ENCODE measurements at regions not wholly inside any gene's neighbourhood (a gene's known extent, or its start where the extent isn't known, plus 50 kb on each side); places are given as distances from the start of the nearest gene placed in this dataset.

DNA sequence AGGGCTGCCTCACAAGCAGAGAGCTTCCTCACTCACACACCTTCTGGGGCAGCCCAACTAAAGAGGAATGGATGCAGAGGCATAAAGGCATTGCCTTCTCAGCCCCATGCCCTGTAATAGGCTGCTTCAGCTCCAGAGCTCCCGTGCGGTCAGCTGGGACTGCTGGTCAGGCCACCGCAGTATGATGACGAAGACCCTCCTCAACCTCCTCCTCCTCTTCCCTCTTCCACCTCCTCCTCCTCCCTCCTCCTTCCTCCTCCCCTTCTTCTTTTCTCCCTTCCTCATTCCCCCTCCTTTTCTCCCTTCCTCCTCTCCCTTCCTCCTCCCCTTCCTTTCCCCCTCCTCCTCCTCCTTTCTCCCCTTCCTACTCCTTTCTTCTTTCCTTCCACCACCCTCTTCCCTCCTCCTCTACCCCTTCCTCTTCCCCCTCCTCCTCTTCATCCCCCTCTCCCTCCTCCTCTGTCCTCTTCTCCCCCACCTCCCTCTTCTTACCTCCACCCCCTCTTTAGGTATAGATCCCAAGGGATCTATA is 465.3 kb upstream of the CDH4 start:
- Histone ChIP-seq H3K18ac (ENCODE audit: low read depth, low read length) (no peak overlapping the region), H3K14ac (replicated peaks; ENCODE audit: low read depth, low read length) (no peak overlapping the region), H3K56ac (ENCODE audit: extremely low read depth, insufficient read depth, low read length) (no peak overlapping the region), H3K9me3 (ENCODE audit: control insufficient read depth, insufficient read depth, low read length) (peaks cover 19% of the 10 kb centered on the region), H2BK5ac (ENCODE audit: low read depth, low read length, poor library complexity, severe bottlenecking) (no peak overlapping the region), H4K20me1 (ENCODE audit: insufficient read depth, low read length) (no peaks in the 10 kb centered on the region), H3K79me1 (ENCODE audit: low read depth in 1 of 2, low read length in 2 of 2) (no peaks in the 10 kb centered on the region), H3K4me1 (ENCODE audit: control insufficient read depth, insufficient read depth, low read length) (no peaks in the 10 kb centered on the region), H3K4me3 (ENCODE audit: insufficient read depth, low read depth, low read length) (no peak overlapping the region), H2AK9ac (replicated peaks; ENCODE audit: low read depth, low read length, poor library complexity) (no peak overlapping the region), H3K27me3 (ENCODE audit: control insufficient read depth, insufficient read depth, low read length) (no peaks in the 10 kb centered on the region), H2BK20ac (ENCODE audit: low read depth, low read length) (no peak overlapping the region), H3K4ac (ENCODE audit: low read depth, low read length) (no peak overlapping the region), H4K91ac (ENCODE audit: insufficient read depth, low read depth, low read length) (no peak overlapping the region), H2AFZ (replicated peaks; ENCODE audit: low read length, poor library complexity) (no peak overlapping the region), H2AK5ac (ENCODE audit: low read depth, low read length) (no peak overlapping the region), H3K27ac (ENCODE audit: insufficient read depth, low read length) (no peak overlapping the region), H2BK15ac (ENCODE audit: low read depth, low read length) (no peak overlapping the region), H3K9me1 (ENCODE audit: insufficient read depth, low read length) (no peaks in the 10 kb centered on the region), H3K36me3 (ENCODE audit: control insufficient read depth, insufficient read depth, low read length) (no peaks in the 10 kb centered on the region), H3K9ac (ENCODE audit: low read depth, low read length) (no peak overlapping the region), H3K4me2 (ENCODE audit: low read depth, low read length) (no peak overlapping the region), H4K8ac (ENCODE audit: low read depth in 2 of 2, low read length in 2 of 2) (no peak overlapping the region), H2BK120ac (ENCODE audit: low read depth, low read length) (no peak overlapping the region), H4K5ac (ENCODE audit: low read depth, low read length) (no peak overlapping the region), H3K23ac (ENCODE audit: low read depth, low read length) (no peak overlapping the region)
- dilution Hi-C loops (cut with HindIII; ENCODE audit: low sequenced_read_pairs, unreplicated experiment): no loop called here
- 79% methylated on average over 4 of the region's 4 CpGs; no CpG with 5 or more reads in 1 of the 2 experiments for WGBS, 2 experiments (ENCODE audit: extremely low coverage in 2 of 2, insufficient read length in 1 of 2)
- POLR2A ChIA-PET (ENCODE audit: unreplicated experiment): no interaction called here
- intact Hi-C loops (cut with micrococcal nuclease): no loop called here
- TF ChIP-seq CHD1 (IDR thresholded peaks at IDR 0.05; ENCODE audit: low read depth, low read length): no peak
- no peak for TF ChIP-seq RFX5 (IDR thresholded peaks at IDR 0.05; ENCODE audit: low read depth, low read length)
- TF ChIP-seq POLR2A (IDR thresholded peaks at IDR 0.05; ENCODE audit: low read depth, low read length): no peak
- TF ChIP-seq CEBPB (IDR thresholded peaks at IDR 0.05; ENCODE audit: low read depth, low read length): no peak
- TF ChIP-seq RAD21 (IDR thresholded peaks at IDR 0.05; ENCODE audit: low read length): no peak
- TF ChIP-seq, protein P1, sequence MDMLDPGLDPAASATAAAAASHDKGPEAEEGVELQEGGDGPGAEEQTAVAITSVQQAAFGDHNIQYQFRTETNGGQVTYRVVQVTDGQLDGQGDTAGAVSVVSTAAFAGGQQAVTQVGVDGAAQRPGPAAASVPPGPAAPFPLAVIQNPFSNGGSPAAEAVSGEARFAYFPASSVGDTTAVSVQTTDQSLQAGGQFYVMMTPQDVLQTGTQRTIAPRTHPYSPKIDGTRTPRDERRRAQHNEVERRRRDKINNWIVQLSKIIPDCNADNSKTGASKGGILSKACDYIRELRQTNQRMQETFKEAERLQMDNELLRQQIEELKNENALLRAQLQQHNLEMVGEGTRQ (IDR thresholded peaks at IDR 0.05; ENCODE audit: low read depth, low read length): no peak
- no peak for TF ChIP-seq MAFK (IDR thresholded peaks at IDR 0.05; ENCODE audit: low read depth, low read length)
- CTCF ChIA-PET: no interaction called here
- in situ Hi-C loops (cut with MboI; ENCODE audit: low sequenced_read_pairs): no loop called here
- DNase-seq (no peak), ATAC-seq (ENCODE audit: low read depth) (no peak)
- BruUV-seq (replicated peaks): no TSS peak
